ENCODE measurements at regions not wholly inside any gene's neighbourhood (a gene's known extent, or its start where the extent isn't known, plus 50 kb on each side); places are given as distances from the start of the nearest gene placed in this dataset.

- no peak overlapping the region for H3K9ac ChIP-seq
- H2AFZ ChIP-seq, result no peak overlapping the region
- H3K79me2 ChIP-seq, result no peaks in the 10 kb centered on the region
- H3K4me2 ChIP-seq (ENCODE audit: low read length), result no peak overlapping the region
- H3K4me3 ChIP-seq (ENCODE audit: low read depth, low read length), result no peak overlapping the region
- H3K27me3 ChIP-seq (ENCODE audit: control insufficient read depth, insufficient read depth, low read length), result no peaks in the 10 kb centered on the region
- H3K4me1 ChIP-seq, result no peaks in the 10 kb centered on the region
- H3K9me3 ChIP-seq (ENCODE audit: control insufficient read depth, low read length), result no peaks in the 10 kb centered on the region
- no peak for TF ChIP-seq CTCF (IDR thresholded peaks at IDR 0.05)
- H3K36me3 ChIP-seq (ENCODE audit: control insufficient read depth, insufficient read depth, low read length), result no peaks in the 10 kb centered on the region
- no peak overlapping the region for H3K27ac ChIP-seq
Observed at GRCh38 chr1:5389101-5389885, 602.9 kb downstream of the NPHP4 start.

GRCh38 chr1:5388622-5389021 lies 603.6 kb downstream of the NPHP4 start:
- H3K4me3 ChIP-seq (ENCODE audit: low read depth, low read length), result no peak overlapping the region
- no peak overlapping the region for H2AFZ ChIP-seq
- no peaks in the 10 kb centered on the region for H3K36me3 ChIP-seq (ENCODE audit: control insufficient read depth, insufficient read depth, low read length)
- no peak for TF ChIP-seq CTCF (IDR thresholded peaks at IDR 0.05)
- H3K4me1 ChIP-seq, result no peaks in the 10 kb centered on the region
- no peak overlapping the region for H3K4me2 ChIP-seq (ENCODE audit: low read length)
- H3K27ac ChIP-seq, result no peak overlapping the region
- no peak overlapping the region for H3K9ac ChIP-seq
- no peaks in the 10 kb centered on the region for H3K27me3 ChIP-seq (ENCODE audit: control insufficient read depth, insufficient read depth, low read length)
- no peaks in the 10 kb centered on the region for H3K9me3 ChIP-seq (ENCODE audit: control insufficient read depth, low read length)
- no peaks in the 10 kb centered on the region for H3K79me2 ChIP-seq

GRCh38 chr1:5386371-5386770 lies 605.9 kb downstream of the NPHP4 start:
- Histone ChIP-seq H3K79me2 (no peaks in the 10 kb centered on the region), H2AFZ (no peak overlapping the region), H3K27ac (no peak overlapping the region), H3K9ac (no peak overlapping the region), H3K9me3 (ENCODE audit: control insufficient read depth, low read length) (no peaks in the 10 kb centered on the region), H3K4me1 (no peaks in the 10 kb centered on the region), H3K4me3 (ENCODE audit: low read depth, low read length) (no peak overlapping the region), H3K4me2 (ENCODE audit: low read length) (no peak overlapping the region), H3K27me3 (ENCODE audit: control insufficient read depth, insufficient read depth, low read length) (no peaks in the 10 kb centered on the region), H3K36me3 (ENCODE audit: control insufficient read depth, insufficient read depth, low read length) (no peaks in the 10 kb centered on the region)
- TF ChIP-seq CTCF (IDR thresholded peaks at IDR 0.05), result no peak

DNA sequence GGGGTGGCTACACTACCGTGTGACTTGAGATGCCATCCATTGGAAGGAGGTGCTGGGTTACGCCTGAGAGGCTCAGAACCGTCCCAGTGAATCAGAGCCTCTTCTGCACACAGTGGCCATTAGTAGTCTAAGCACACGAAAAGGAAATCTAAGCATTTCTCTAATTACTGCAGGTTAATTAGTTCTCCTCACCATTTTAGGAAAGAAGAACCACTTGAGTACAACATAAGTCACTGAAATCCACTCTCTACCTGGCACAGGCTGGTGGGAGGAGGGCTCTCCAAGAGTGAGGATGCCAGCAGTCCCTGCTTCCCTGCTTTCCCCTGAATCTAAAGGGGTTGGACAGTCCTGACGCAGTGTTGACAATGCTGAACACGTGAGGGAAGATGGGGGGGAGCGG lies 606.3 kb downstream of the NPHP4 start:
- H3K27ac ChIP-seq, result no peak overlapping the region
- no peaks in the 10 kb centered on the region for H3K79me2 ChIP-seq
- H2AFZ ChIP-seq, result no peak overlapping the region
- H3K4me2 ChIP-seq (ENCODE audit: low read length), result no peak overlapping the region
- no peaks in the 10 kb centered on the region for H3K36me3 ChIP-seq (ENCODE audit: control insufficient read depth, insufficient read depth, low read length)
- no peak overlapping the region for H3K9ac ChIP-seq
- TF ChIP-seq CTCF (IDR thresholded peaks at IDR 0.05), result no peak
- no peaks in the 10 kb centered on the region for H3K9me3 ChIP-seq (ENCODE audit: control insufficient read depth, low read length)
- H3K4me1 ChIP-seq, result no peaks in the 10 kb centered on the region
- no peak overlapping the region for H3K4me3 ChIP-seq (ENCODE audit: low read depth, low read length)
- no peaks in the 10 kb centered on the region for H3K27me3 ChIP-seq (ENCODE audit: control insufficient read depth, insufficient read depth, low read length)
